GM18861 (cell line): ENCODE measurements at regions not wholly inside any gene's neighbourhood (a gene's known extent, or its start where the extent isn't known, plus 50 kb on each side); places are given as distances from the start of the nearest gene placed in this dataset.

ENCODE experiments used
- ATAC-seq: cut with Tn5 transposase; IDR thresholded peaks from one replicate; pipeline ENCODE4 v1.9.1; 2021; ENCODE audit not compliant: unreplicated experiment

DNA sequence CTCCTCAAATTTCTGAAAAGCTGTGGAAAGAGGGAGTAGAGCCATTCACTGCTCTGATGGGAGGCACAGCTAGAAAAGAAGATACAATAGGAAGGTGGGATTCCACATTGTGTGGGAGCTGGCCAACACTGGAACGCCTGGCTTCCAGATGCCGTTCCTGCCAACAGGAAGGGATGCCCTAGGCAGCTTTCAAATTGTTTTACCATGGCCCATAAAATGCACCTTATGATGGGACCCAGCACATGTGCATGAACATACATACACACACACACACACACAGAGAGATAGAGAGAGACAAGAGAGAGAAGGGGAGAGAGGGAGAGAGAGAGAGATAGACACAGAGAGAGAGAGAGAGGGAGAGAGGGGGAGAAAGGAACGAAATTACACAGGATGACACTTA lies 86.1 kb upstream of the BZW1 start:
- ATAC-seq, result no peak

GRCh38 chr2:200728630-200729029 lies 83.1 kb upstream of the BZW1 start:
- no peak for ATAC-seq

DNA sequence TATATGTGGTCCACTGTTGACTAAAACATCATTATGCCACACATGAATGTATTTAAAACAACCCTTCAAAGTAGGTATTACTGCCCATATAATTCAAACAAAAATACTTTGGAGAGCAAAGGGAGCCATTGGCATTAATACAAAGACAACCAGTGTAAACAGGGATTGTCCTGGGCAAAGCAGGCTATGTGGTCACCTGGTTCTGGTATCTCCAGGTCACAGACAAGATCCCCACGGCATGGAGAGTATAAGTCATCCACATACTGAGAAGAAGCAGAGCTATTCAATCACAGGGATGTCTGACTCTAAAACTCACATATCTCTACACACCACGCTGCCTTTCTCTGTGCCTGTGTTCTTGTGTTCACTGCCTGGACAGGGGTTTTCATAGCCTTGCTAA lies 81.4 kb upstream of the BZW1 start:
- ATAC-seq, result no peak

- no peak for ATAC-seq
Observed at GRCh38 chr2:200730960-200731359, 80.8 kb upstream of the BZW1 start.

DNA sequence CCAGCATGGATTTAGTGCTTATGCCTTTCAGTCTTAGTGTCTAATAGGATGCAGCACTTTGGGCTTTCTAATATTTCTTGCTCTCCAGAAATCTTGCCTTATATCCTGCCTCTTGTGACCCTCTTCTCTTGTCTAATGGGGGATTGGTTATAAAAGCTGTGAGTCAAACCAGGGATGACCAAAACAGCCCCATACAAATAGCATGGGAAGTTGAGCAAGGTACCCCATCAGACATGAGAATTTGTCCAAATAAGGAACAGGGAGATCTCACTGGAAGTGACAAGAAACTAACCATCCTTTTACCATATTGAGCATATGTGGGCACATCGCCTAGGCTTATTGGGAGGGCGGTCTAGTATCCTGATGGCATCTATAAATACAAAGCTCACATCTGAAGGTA lies 78.8 kb upstream of the BZW1 start:
- no peak for ATAC-seq

DNA sequence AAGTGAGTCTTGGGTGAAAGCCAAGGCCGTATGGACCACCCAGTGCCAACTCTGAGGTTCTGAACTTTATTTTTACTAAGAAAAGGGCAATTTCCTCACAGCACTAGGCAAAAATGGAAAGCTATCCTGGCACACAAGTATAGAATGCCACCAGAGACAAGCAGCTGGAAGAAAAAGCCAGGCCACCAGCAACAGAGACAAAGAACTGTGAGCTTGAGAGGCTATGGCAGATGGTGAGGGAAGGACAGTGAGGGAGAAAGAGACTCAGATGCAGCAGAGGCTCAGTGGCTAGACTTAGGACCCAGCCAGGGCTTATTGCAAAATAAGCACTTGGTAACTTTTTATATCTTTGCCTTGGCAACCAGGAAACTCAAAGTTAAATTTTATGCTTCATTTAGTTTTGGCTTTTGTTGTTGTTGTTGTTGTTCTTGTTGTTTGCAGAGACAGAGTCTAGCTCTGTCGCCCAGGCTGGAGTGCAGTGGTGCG lies 78.0 kb upstream of the BZW1 start:
- no peak for ATAC-seq

- no peak for ATAC-seq
Observed at GRCh38 chr2:200735061-200735460, 76.6 kb upstream of the BZW1 start.

DNA sequence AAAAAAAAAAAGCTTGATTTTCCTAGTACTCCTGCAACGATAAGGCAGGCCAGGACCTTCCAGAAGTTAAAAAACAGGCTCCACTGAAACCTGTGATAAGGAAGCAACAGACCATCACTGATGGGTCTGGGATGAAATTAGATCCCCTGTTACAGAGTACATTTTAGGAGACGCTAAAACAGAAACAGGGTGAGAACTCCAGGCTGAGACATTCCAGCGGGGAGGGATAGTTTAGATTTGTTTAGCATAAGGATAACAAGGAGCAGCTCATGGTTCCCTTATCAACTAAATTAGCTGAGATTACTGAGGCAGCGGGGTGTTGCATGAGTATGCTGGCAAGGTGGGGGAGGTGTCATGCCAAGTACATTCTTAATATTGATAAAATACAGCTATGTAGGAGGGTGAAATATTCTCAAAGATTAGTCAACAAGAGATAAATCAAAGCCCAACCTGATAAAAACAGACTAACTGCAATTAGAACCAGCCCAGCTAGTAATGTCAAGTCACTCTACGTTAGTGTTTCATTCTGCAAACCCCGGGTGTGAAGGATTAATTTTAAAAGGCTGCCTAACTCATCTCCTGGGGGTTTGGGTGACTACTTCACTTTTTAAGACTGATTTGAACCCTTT lies 75.0 kb upstream of the BZW1 start:
- ATAC-seq, result no peak

DNA sequence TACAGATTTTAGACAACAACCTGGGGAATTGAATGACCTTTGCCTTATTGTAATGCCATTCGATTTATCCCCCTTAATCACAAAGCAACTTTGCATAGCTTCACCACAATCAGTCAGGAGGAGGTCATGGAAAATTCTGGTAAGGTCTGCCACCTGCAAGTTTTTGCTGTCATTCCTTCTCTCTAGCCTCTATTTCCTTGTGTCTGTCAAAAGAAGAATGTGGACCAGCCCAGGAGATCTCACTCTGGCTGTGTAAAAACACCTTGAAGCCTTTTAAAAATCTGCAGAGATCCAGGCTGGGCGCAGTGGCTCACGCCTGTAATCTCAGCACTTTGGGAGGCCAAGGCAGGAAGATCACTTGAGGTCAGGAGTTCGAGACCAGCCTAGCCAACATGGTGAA lies 74.1 kb upstream of the BZW1 start:
- no peak for ATAC-seq

DNA sequence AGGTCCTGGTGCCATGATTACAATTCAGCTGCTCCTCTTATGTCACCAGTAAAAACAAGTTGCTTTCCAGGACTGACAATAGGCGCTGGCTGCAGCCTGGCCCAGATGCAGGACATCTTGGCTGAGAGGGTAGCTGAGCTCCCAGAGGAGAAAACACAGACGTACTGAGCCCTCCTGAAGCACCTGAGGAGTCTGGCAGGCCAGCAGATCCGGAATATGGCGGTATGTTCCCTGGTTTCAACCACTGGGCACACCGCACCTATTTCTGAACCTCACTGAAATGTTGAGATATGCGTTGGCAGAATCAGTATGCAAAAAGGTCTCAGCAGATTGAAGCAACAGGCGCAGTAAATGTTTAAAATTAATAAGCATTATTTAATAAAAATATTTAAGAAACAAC lies 73.1 kb upstream of the BZW1 start:
- no peak for ATAC-seq

- ATAC-seq, result no peak
Observed at GRCh38 chr2:200740907-200741306, 70.8 kb upstream of the BZW1 start.

DNA sequence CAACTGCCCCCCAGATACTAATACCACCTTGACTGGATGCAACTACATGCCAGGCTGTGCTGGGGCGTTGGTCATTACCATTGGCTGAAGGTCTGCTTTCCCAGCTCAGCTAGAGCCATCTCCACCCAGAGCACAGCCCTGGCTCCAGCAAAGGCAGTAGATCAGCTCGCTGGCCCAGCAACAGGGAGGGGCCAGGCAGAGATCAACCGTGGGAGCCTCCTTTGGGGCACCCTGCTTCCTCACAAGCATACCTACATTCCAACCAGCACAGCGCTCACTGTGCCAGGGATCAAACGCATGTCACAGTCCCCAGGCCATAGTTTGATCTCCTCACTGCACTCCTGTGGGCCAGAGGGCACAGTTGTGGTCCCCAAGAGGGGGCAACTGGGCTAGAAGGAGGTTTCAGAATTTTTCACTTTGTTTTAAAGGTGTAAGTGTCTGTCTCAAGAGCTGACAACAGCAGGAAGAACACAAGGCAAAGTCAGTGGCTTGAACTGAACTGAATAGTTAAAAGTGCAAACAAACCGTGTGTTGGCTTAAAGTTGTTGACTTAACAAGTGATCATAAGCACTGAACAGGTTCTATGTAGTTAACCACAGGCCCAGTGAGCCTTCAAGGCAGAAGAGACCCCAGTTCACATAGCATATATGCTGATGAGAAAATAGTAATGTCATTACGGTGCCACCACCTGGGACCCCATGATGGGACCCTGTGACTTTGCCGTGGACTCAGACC lies 70.1 kb upstream of the BZW1 start:
- ATAC-seq, result no peak

DNA sequence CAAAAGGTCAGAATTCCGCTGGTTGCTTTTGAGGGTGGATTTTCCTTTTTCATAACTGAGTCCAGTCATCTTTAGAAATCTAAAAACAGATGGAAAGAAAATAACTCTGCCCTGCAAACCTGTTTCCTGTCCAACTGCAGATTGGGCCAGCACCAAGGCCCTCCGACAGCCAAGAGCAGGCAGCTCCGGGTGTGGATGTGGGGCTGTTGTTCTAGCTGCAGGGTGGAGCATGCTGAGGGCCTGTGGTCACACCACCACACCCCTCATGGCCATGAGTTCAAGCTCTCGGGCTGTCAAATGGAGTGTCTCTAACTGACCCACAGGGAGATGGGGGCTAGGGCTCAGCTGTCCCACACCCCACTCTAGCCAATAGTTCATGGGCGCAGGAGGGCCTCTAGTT lies 69.3 kb upstream of the BZW1 start:
- ATAC-seq, result no peak

DNA sequence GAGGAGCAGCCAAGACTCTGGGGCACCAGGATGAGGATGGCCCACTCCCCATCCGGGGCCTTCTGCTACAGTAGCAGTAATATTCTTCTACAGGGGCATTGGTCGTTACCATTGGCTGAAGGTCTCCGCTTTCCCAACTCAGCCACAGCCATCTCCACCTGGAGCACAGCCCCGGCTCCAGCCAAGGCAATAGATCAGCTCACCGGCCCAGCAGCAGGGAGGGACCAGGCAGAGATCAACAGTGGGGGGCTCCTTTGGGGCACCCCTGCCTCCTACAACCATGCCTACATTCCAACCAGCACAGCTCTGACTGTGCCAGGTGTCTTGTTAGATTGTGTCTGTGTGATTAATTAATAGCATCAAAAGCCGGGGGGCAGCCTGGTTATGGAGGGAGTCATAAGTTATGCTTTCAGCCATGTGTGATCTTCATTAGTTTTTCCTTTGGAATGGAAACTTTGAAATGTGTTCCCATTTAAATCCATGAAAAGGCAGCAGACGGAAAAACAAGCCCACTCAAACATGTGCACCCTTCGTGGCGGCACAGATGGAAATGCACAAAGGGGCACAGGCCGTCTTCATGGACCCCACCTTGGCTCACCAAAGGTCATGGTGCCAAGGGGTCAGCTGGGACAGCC lies 68.6 kb upstream of the BZW1 start:
- ATAC-seq, result no peak

DNA sequence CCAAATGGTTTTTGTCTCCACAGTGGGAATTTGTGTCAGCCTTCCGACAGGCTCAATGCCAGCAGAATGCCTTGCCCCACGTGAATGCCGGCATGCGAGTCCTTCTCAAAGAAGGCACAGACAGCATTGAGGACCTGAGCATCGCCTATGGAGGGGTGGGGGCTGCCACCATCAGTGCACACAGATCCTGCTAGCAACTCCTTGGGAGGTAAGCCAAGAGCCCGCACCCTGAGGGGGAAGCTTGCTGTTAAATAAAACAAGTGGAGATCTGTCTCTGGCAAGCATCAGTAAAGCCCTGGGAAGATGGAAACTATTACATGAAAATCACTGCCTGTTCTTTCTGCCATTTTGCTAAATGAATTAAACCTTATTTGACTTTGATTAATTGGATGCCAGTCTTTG lies 67.5 kb upstream of the BZW1 start:
- ATAC-seq, result no peak

- ATAC-seq, result no peak
Observed at GRCh38 chr2:200746301-200746700, 65.4 kb upstream of the BZW1 start.

DNA sequence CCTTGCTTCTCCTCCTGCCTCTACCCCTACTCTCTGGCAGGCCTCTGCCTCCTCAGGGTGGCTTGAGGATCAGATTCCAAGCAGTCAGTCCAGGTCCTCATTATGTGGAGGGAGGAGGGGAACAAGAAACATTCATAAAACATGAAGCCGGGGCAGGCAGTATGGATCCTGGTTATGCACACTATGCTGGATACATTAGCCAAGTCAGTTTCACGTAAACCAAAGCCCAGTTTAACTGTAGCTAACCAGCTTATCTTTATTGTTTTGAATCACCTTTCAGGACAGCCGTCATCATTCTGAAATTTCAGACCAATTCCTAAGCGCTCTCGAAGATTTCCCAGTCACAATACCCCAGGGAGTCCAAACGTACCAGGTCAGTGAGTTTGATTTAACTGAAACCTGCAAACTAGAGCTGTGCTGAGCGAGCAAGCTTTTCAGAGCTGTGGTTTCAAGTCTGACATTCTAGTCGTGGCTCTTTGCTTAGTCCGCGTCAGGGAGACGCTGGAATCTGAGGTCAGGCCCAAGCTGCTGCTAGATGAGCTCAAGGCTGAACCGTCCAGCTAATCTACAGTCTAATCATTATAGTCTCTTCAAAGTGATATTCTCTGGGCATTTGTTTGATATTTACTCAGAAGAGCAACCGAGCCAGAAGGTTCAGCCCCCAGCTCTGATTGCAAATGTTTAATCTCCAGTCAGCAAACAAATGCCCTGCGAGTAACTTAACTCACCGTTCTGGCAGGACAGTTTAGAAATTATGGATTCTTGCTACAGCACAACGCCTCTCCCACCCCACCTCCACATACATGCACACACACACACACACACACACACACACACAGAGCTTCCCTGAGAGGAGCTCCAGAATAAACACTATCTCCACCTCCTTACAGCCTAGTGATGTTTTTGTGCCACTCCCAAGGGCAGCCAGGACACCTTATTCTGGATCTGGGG lies 63.8 kb upstream of the BZW1 start:
- ATAC-seq, result no peak

DNA sequence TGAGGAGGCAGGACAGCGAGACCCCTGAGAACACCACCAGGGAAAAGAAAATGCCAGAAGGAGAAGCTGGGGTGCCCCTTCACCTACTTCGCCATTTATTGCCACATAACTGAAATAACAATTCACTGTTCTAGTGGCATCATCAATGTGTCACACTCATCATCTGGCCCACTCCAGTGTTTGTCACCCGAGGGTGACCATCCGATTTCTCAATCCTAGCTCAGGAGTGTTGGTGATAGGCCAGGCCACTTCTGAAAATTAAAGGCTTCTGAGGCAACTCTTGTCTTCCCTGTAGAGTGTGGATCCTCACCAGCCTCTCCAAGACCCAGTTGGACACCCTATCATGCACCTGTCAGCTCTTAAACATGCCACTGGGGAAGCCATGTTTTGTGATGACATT lies 62.9 kb upstream of the BZW1 start:
- ATAC-seq, result no peak

- no peak for ATAC-seq
Observed at GRCh38 chr2:200749631-200750322, 61.9 kb upstream of the BZW1 start.

DNA sequence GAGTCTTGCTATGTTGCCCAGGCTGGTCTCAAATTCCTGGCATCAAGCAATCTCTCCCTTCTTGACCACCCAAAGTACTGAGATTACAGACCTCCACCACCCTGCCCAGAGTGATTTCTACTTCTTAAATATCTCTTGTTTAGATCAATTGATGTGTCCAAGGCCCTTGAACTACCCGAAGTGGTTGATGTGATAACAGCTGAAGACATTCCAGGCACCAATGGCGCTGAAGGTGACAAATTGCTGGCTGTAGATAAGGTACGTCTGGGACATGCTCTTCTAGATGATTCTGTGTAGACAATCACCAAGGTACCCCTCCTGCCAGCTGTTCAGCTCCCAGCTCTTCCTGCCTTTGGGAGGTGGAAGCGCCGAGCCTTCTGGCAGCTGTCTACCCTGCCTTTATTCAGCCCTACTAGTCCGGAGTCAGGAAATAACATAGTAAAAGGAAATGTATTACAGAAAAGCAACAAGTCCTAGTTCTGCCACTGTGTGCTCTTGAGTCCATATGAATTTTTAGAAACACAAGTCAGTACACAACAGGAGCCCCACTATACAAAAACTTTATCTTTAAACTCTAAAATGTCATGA lies 61.3 kb upstream of the BZW1 start:
- ATAC-seq, result no peak
